SK-N-MC (cell line): ENCODE measurements at regions not wholly inside any gene's neighbourhood (a gene's known extent, or its start where the extent isn't known, plus 50 kb on each side); places are given as distances from the start of the nearest gene placed in this dataset.

Experiments
- DNase-seq: peaks from one replicate; pipeline ENCODE4 v3.0.0-alpha.2; 2011; ENCODE audit warnings: low read depth, low spot score
- H3K27ac ChIP-seq: fragments of 200-600 bp; sonication (generic); 2 replicates; pipeline ENCODE4 v1.5.1; 2016; ENCODE audit warnings: mixed run types
- H3K36me3 ChIP-seq: fragments of 200-600 bp; sonication (generic); 2 replicates; pipeline ENCODE4 v1.6.1; 2017; ENCODE audit warnings: antibody characterized with exemption, low read length, mixed read lengths; ENCODE audit not compliant: insufficient read depth
- H3K4me3 ChIP-seq: fragments of 200-600 bp; sonication (generic); 2 replicates; pipeline ENCODE4 v1.5.1; 2016
- H3K9ac ChIP-seq: fragments of 200-600 bp; sonication (generic); 2 replicates; pipeline ENCODE4 v1.8.0; 2017; ENCODE audit warnings: mixed run types, mixed read lengths; ENCODE audit not compliant: insufficient read length
- H3K9me3 ChIP-seq: fragments of 200-600 bp; sonication (generic); 2 replicates; pipeline ENCODE4 v1.6.1; 2017; ENCODE audit warnings: low read depth, mild to moderate bottlenecking, antibody characterized with exemption, low read length, moderate library complexity, mixed read lengths
- EZH2 ChIP-seq: fragments of 200-600 bp; sonication (generic); IDR thresholded peaks from one replicate; pipeline ENCODE4 v1.6.1; 2017; ENCODE audit warnings: antibody characterized with exemption
- FOXP2 ChIP-seq: optimal IDR thresholded peaks from 2 replicates; pipeline ENCODE3; 2011; ENCODE audit warnings: mild to moderate bottlenecking, moderate library complexity; ENCODE audit not compliant: insufficient read depth; ENCODE audit errors: extremely low read length, control extremely low read depth
- POLR2AphosphoS5 ChIP-seq: IDR thresholded peaks from 2 replicates; pipeline ENCODE4 v1.6.1; 2012; ENCODE audit warnings: mild to moderate bottlenecking, low read depth, low read length, borderline replicate concordance

DNA sequence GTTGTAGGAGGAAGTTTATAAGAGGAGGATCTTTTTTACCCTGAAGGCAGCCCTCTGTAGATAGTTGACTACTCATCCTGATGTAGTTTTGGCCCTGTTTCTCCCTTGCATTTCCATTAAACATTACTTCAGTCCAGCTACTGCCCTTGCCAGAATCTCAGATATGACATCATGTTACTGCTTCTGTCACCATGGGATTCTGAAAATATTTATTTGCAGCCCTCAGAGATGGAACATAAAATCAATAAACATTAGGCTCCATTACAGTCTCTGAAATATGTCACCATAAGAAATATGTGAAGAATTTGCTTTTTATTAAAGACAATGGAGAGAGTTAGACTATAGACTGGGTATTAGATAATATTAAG is 68.7 kb upstream of the STK39 start:
- no peak for DNase-seq
- H3K9me3 ChIP-seq = no peaks in the 10 kb centered on the region
- H3K4me3 ChIP-seq = no peak overlapping the region
- no peaks in the 10 kb centered on the region for H3K36me3 ChIP-seq
- TF ChIP-seq EZH2 (no peak), FOXP2 (no peak), POLR2AphosphoS5 (no peak)
- H3K27ac ChIP-seq = no peak overlapping the region
- H3K9ac ChIP-seq = no peak overlapping the region

DNA sequence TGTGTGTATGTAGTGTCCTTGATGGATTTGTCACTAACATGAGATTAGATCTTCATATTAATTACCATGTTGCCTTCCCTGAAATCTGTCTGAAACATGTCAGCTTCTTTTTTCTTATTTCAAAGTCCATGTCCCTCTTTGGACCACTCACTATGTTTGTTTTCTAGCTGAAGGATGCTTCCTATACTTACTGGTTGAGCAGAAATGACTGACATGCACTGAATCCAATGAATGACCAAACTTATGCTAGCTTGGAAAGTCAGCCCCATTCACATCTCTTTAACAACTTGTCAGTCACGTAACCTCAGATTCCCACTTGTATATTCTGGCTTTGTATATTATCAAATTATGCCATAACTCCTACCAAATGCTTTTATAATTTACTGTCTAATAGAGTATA is 69.9 kb upstream of the STK39 start:
- Histone ChIP-seq H3K27ac (no peak overlapping the region), H3K9me3 (no peaks in the 10 kb centered on the region), H3K4me3 (no peak overlapping the region), H3K36me3 (no peaks in the 10 kb centered on the region), H3K9ac (no peak overlapping the region)
- TF ChIP-seq EZH2 (no peak), POLR2AphosphoS5 (no peak), FOXP2 (no peak)
- no peak for DNase-seq

DNA sequence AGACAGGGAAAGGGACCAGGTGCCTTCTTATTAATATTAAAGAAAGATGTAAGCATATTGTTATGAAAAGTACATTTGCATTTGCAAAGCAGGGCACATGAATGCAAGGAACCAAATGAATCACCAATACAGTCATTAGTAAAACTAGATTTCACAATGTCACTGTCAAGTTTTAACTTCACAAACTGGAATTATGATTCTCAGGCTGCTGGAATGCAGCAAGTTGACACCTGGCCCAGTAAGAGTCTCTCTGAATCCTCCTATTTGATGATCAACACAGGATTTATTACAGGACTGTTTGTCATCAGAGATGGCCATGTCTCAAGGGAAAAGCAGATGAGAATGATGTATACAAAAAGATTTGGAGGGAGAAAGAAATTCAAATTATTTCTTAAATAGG is 72.9 kb upstream of the STK39 start:
- Histone ChIP-seq H3K27ac (no peak overlapping the region), H3K9ac (no peak overlapping the region), H3K4me3 (no peak overlapping the region), H3K9me3 (no peaks in the 10 kb centered on the region), H3K36me3 (no peaks in the 10 kb centered on the region)
- no peak for DNase-seq
- TF ChIP-seq POLR2AphosphoS5 = no peak
- TF ChIP-seq FOXP2 = no peak
- no peak for TF ChIP-seq EZH2

DNA sequence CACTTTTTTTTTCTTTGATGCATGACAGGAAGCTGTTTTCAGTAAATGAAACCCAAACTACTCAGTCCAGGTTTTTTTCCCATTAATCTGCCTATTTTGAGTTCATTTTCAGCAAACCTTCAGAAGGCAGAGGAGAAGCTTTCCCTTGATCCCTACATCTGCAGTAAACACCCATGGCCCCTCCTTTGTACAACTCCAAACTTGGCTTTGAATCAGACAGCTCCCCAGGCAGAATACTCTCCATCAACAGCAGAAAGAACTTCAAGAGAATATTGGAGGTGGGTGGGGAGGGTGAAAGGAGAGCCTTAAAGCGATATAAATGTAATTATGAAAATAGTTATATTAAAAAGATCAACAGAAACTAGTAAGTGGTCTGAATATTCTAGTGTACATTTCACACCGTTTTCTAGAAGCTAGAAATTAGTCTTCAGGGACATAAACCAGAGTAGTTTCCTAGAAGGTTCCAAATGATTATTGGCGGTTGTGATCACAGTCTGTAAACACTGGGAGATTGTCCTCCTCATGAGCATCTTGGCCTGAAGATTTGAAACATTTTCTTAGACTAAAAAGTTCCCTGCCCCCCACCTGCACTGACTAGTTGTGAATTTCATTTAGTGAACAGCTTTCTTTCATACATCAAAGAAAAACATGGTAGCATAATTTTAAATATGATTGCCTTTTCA is 75.1 kb upstream of the STK39 start:
- TF ChIP-seq EZH2 (no peak), POLR2AphosphoS5 (no peak), FOXP2 (no peak)
- H3K9me3 ChIP-seq = no peaks in the 10 kb centered on the region
- no peaks in the 10 kb centered on the region for H3K36me3 ChIP-seq
- no peak overlapping the region for H3K27ac ChIP-seq
- no peak overlapping the region for H3K4me3 ChIP-seq
- H3K9ac ChIP-seq = no peak overlapping the region
- DNase-seq = no peak

DNA sequence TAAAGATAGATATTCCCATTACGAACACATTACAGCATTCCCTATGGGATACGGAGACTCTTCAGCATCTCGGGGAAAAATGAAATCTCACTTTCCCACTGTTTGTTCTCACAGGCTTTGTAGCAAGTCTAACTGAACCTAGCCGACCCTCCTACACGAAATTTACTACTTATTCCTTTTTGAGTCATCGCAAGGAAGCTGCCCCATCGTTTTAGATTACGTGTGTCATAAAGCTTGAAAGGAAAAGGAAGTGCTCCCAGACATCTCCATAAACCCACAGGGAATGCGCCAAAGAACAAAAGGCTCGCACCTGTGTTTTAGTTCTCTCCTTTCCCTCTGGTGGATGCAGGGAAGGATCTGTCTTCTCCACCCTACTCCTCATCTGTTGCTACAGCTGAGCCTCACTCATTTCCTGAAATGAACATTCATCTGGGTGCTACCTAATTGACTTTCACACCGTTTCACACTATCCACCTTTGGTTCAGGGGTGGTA is 76.2 kb upstream of the STK39 start:
- H3K27ac ChIP-seq = no peak overlapping the region
- TF ChIP-seq POLR2AphosphoS5 = no peak
- no peak for TF ChIP-seq FOXP2
- TF ChIP-seq EZH2 = no peak
- H3K4me3 ChIP-seq = no peak overlapping the region
- H3K9me3 ChIP-seq = no peaks in the 10 kb centered on the region
- H3K9ac ChIP-seq = no peak overlapping the region
- no peak for DNase-seq
- H3K36me3 ChIP-seq = no peaks in the 10 kb centered on the region

DNA sequence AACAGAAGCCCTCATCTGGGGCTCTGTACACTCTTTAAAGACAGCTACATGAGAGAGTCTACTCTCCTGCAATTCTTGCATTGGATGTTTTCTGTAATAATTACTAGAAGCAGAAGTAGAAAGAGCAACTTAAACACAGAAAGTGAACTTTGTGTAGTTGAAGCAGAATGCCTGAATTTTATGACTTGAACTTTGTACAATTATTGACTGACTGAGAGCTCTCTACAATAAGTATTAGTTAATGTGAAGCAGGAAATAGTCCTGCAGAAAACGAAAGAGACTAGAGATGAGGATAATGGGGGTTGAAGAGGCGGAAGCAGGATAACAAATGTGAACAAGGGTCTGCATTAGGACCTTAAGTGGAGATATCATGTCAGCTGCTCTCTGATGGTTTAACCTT is 79.2 kb upstream of the STK39 start:
- H3K9me3 ChIP-seq = no peaks in the 10 kb centered on the region
- no peaks in the 10 kb centered on the region for H3K36me3 ChIP-seq
- no peak overlapping the region for H3K4me3 ChIP-seq
- no peak for DNase-seq
- no peak for TF ChIP-seq EZH2
- TF ChIP-seq POLR2AphosphoS5 = no peak
- no peak for TF ChIP-seq FOXP2
- no peak overlapping the region for H3K9ac ChIP-seq
- H3K27ac ChIP-seq = no peak overlapping the region

DNA sequence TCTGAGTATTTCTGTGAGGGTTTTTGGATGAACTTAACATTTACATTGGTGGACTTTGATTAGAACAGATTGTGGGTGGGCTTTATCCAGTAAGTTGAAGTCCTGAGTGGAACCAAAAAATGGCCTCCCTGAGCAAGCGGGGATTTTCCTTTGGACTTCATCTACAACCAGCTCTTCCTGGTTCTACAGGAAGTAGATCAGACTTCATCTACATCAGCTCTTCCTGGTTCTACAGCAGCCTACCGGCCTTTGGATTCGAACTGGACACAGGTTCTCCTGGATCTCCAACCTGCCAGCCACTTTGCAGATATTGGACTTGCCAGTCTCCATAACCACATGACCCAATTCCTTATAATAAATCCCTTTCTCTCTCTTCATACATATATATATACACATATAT is 79.9 kb upstream of the STK39 start:
- H3K4me3 ChIP-seq = no peak overlapping the region
- TF ChIP-seq POLR2AphosphoS5 (no peak), EZH2 (no peak), FOXP2 (no peak)
- H3K9ac ChIP-seq = no peak overlapping the region
- no peaks in the 10 kb centered on the region for H3K9me3 ChIP-seq
- no peak for DNase-seq
- no peak overlapping the region for H3K27ac ChIP-seq
- H3K36me3 ChIP-seq = no peaks in the 10 kb centered on the region

DNA sequence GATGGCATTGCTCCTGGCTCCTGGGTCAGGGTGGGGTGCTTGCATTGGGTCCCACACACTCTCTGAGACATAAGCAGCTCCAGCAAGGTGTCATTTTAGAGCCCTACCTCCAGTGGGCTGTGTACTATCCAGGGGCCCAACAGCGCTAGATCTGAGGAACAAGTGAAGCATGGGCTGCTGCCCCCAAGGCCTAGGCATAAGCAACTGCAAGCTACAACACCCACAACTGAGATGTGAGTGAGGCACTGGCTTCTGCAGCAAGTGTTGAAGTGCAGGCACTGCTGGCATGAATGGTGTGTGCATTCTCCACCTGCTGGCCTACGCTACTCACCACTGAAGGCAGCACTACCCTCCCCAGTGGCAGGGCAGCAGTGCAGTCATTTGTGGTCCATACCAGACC is 81.0 kb upstream of the STK39 start:
- no peaks in the 10 kb centered on the region for H3K9me3 ChIP-seq
- no peak overlapping the region for H3K9ac ChIP-seq
- H3K4me3 ChIP-seq = no peak overlapping the region
- TF ChIP-seq POLR2AphosphoS5 (no peak), EZH2 (no peak), FOXP2 (no peak)
- H3K36me3 ChIP-seq = no peaks in the 10 kb centered on the region
- no peak for DNase-seq
- H3K27ac ChIP-seq = no peak overlapping the region
